Stomach (tissue), 4 donors: ENCODE measurements at regions not wholly inside any gene's neighbourhood (a gene's known extent, or its start where the extent isn't known, plus 50 kb on each side); places are given as distances from the start of the nearest gene placed in this dataset.

Experiments used
- EP300 ChIP-seq: sonication (generic); formaldehyde crosslinking; IDR thresholded peaks from one replicate; pipeline ENCODE4 v1.6.1; 2017; ENCODE audit warnings: antibody characterized with exemption
- POLR2A ChIP-seq, 4 donors: fragments of 450-650 bp; IDR thresholded peaks; one replicate each; pipeline ENCODE4 v1.6.1; 2016; ENCODE audit warnings: antibody characterized with exemption in 4 of 4, control low read depth in 2 of 4, mild to moderate bottlenecking in 1 of 4, moderate library complexity in 1 of 4
- POLR2AphosphoS5 ChIP-seq, 3 donors: sonication (generic); formaldehyde crosslinking; IDR thresholded peaks; one replicate each; pipeline ENCODE4 v1.6.1; 2016; ENCODE audit warnings: antibody characterized with exemption in 3 of 3
- TF ChIP-seq, protein P1 (sequence below), 7 experiments: fragments of 450-650 bp in 4 of 7; fragments of 200-600 bp in 3 of 7; sonication (generic) in 3 of 7; IDR thresholded peaks; one replicate each; pipeline ENCODE4 v1.5.1; 2016 to 2019; ENCODE audit warnings: antibody characterized with exemption in 7 of 7, control low read depth in 2 of 7, mild to moderate bottlenecking in 1 of 7

DNA sequence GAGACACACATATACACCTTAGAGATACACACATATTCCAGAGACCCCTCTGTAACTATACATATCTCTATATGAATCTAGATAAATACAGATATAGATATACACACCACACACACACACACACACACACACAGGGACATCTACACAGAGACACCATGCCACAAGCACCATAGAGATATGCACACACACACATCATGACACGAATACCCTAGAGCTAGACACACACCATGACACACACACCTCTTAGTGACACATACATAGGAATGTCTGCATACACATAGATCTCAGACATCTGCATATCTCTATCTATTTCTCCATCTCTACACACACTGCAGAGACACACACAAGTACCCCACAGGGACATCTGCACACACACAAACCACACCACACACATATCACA is 270.0 kb downstream of the CYRIA start:
- TF ChIP-seq EP300 (no peak), POLR2AphosphoS5 (IDR thresholded peaks at IDR 0.05) (no peak), POLR2A (IDR thresholded peaks at IDR 0.05) (no peak)
- TF ChIP-seq, protein P1, sequence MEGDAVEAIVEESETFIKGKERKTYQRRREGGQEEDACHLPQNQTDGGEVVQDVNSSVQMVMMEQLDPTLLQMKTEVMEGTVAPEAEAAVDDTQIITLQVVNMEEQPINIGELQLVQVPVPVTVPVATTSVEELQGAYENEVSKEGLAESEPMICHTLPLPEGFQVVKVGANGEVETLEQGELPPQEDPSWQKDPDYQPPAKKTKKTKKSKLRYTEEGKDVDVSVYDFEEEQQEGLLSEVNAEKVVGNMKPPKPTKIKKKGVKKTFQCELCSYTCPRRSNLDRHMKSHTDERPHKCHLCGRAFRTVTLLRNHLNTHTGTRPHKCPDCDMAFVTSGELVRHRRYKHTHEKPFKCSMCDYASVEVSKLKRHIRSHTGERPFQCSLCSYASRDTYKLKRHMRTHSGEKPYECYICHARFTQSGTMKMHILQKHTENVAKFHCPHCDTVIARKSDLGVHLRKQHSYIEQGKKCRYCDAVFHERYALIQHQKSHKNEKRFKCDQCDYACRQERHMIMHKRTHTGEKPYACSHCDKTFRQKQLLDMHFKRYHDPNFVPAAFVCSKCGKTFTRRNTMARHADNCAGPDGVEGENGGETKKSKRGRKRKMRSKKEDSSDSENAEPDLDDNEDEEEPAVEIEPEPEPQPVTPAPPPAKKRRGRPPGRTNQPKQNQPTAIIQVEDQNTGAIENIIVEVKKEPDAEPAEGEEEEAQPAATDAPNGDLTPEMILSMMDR (IDR thresholded peaks at IDR 0.05) = no peak
